ENCODE measurements at regions not wholly inside any gene's neighbourhood (a gene's known extent, or its start where the extent isn't known, plus 50 kb on each side); places are given as distances from the start of the nearest gene placed in this dataset.

DNA sequence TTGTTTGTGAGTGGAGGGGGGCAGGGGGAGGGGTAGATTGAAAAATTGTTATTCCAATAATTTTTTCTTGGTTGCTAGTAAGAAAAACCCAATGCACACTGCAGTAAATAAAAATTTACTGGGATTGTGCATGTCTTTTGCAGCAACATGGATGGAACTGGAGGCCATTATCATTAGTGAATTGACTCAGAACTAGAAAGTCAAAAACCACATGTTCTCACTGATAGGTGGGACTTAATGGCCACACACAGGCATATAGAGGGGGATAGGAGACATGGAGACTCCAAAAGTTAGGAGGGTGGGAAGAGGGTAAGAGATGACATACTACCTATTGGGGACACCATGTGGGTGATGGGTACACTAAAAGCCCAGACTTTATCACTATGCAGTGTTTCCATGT lies 67.2 kb downstream of the BUB3 start:
- TF ChIP-seq, protein P1, sequence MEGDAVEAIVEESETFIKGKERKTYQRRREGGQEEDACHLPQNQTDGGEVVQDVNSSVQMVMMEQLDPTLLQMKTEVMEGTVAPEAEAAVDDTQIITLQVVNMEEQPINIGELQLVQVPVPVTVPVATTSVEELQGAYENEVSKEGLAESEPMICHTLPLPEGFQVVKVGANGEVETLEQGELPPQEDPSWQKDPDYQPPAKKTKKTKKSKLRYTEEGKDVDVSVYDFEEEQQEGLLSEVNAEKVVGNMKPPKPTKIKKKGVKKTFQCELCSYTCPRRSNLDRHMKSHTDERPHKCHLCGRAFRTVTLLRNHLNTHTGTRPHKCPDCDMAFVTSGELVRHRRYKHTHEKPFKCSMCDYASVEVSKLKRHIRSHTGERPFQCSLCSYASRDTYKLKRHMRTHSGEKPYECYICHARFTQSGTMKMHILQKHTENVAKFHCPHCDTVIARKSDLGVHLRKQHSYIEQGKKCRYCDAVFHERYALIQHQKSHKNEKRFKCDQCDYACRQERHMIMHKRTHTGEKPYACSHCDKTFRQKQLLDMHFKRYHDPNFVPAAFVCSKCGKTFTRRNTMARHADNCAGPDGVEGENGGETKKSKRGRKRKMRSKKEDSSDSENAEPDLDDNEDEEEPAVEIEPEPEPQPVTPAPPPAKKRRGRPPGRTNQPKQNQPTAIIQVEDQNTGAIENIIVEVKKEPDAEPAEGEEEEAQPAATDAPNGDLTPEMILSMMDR (IDR thresholded peaks at IDR 0.05 in 2 of 3, conservative IDR thresholded peaks at IDR 0.05 in 1 of 3; ENCODE audit: insufficient read depth in 2 of 3, low read depth in 1 of 3, low read length in 3 of 3) = no peak
- TF ChIP-seq ZNF512 (tag; IDR thresholded peaks at IDR 0.05) (no peak), MYC (IDR thresholded peaks at IDR 0.05; ENCODE audit: low read depth, low read length) (no peak), MYC (CRISPR knock-in tag; IDR thresholded peaks at IDR 0.05; ENCODE audit: borderline replicate concordance, low read depth) (no peak), POLR3G (IDR thresholded peaks at IDR 0.05; ENCODE audit: extremely low read depth, insufficient read length, insufficient replicate concordance) (no peak), EZH2 (IDR thresholded peaks at IDR 0.05; ENCODE audit: borderline replicate concordance, low read depth, low read length) (no peak), NFATC3 (IDR thresholded peaks at IDR 0.05) (no peak), NFYB (IDR thresholded peaks at IDR 0.05; ENCODE audit: extremely low read depth, insufficient read length) (no peak), FOXJ3 (CRISPR knock-in tag; IDR thresholded peaks at IDR 0.05) (no peak), ZNF212 (CRISPR knock-in tag; IDR thresholded peaks at IDR 0.05) (no peak), ZNF766 (CRISPR knock-in tag; conservative IDR thresholded peaks at IDR 0.05) (no peak), PRPF4 (IDR thresholded peaks at IDR 0.05; ENCODE audit: insufficient read depth, low read depth, low read length, poor library complexity, severe bottlenecking) (no peak), GATAD2A (IDR thresholded peaks at IDR 0.05) (no peak)
